ENCODE measurements at regions not wholly inside any gene's neighbourhood (a gene's known extent, or its start where the extent isn't known, plus 50 kb on each side); places are given as distances from the start of the nearest gene placed in this dataset.
"Not testable (repeated sequence)": the region's sequence is repeated elsewhere in the genome, so short reads cannot be mapped to it uniquely, and the experiment has no call there.

DNA sequence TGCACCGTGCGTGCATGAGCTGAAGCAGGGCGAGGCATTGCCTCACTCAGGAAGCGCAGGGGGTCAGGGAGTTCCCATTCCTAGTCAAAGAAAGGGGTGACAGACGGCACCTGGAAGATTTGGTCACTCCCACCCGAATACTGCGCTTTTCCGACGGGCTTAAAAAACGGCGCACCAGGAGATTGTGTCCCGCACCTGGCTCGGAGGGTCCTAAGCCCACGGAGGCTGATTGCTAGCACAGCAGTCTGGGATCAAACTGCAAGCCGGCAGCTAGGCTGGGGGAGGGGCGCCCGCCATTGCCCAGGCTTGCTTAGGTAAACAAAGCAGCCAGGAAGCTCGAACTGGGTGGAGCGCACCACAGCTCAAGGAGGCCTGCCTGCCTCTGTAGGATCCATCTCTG is 85.6 kb upstream of the TSLP start:
- H4K20me1 ChIP-seq (replicated peaks in 1 of 2; ENCODE audit: control insufficient read depth in 1 of 2, insufficient read depth in 2 of 2, low read length in 2 of 2); POLR2A ChIA-PET (ENCODE audit: partially characterized antibody); H2BK15ac ChIP-seq (ENCODE audit: low read length); H2BK120ac ChIP-seq (replicated peaks; ENCODE audit: low read depth, low read length); FAIRE-seq; H3K27me3 ChIP-seq (replicated peaks in 1 of 4; ENCODE audit: control insufficient read depth in 3 of 4, extremely low read depth in 1 of 4, insufficient read depth in 3 of 4, low read length in 3 of 4); H3K79me2 ChIP-seq (ENCODE audit: control insufficient read depth in 1 of 2, insufficient read depth in 2 of 2, low read length in 2 of 2); H3K14ac ChIP-seq (ENCODE audit: insufficient read length); H4K91ac ChIP-seq (replicated peaks; ENCODE audit: insufficient read length, low read length); H2AK5ac ChIP-seq (ENCODE audit: low read depth, low read length); H3K4me1 ChIP-seq (replicated peaks in 1 of 4; ENCODE audit: control insufficient read depth in 3 of 4, insufficient read depth in 4 of 4, low read length in 3 of 4); H3K18ac ChIP-seq (ENCODE audit: extremely low read depth, low read length); H3K4ac ChIP-seq (replicated peaks; ENCODE audit: insufficient read length, low read depth, low read length); H3K23me2 ChIP-seq (ENCODE audit: low read depth, low read length); H3K56ac ChIP-seq (replicated peaks; ENCODE audit: insufficient read length, low read depth, low read length); H3K36me3 ChIP-seq (ENCODE audit: control insufficient read depth in 2 of 4, insufficient read depth in 4 of 4, low read length in 3 of 4); H3K23ac ChIP-seq (ENCODE audit: insufficient read length); H3K9ac ChIP-seq (replicated peaks in 1 of 4; ENCODE audit: extremely low read depth in 1 of 4, low read depth in 3 of 4, low read length in 3 of 4); H3K27ac ChIP-seq (ENCODE audit: low read depth, low read length); H3K9me3 ChIP-seq (ENCODE audit: insufficient read depth in 2 of 2, low read depth in 1 of 2, low read length in 1 of 2); H3K4me3 ChIP-seq (ENCODE audit: extremely low read depth in 1 of 4, insufficient read depth in 2 of 4, low read depth in 3 of 4, low read length in 4 of 4); H2BK12ac ChIP-seq (ENCODE audit: low read depth, low read length); H3K79me1 ChIP-seq (ENCODE audit: low read depth, low read length): not testable (repeated sequence)
- peak overlapping the region; percentile 90 for H2AFZ ChIP-seq (ENCODE audit: low read length)
- H2BK20ac ChIP-seq (ENCODE audit: low read length), result peak overlapping the region; percentile 15; the same call in 1 of the 2 replicates
- H3K4me2 ChIP-seq (ENCODE audit: insufficient read depth in 1 of 2, low read depth in 2 of 2, low read length in 2 of 2), result peak overlapping the region in 1 of 2 experiments; percentile 32; a peak in 1 of 4 replicates
- DNase-seq (ENCODE audit: low read depth in 1 of 2, low spot score in 2 of 2), result peak in 1 of 2 experiments; percentile 56
- peak overlapping the region; percentile 47; the same call in 1 of the 2 replicates for H2BK5ac ChIP-seq (ENCODE audit: low read depth, low read length)
- 81% methylated on average over 16 of the region's 19 CpGs; no CpG with 5 or more reads in 1 of the 2 experiments for WGBS, 2 experiments (ENCODE audit: extremely low coverage in 1 of 2, insufficient coverage in 1 of 2, insufficient read length in 1 of 2, insufficient replicate concordance in 2 of 2, low coverage in 1 of 2, low lambda C conversion rate in 2 of 2, missing lambda C conversion rate in 1 of 2)
- peak overlapping the region; percentile 89; the same call in 1 of the 2 replicates for H4K8ac ChIP-seq (ENCODE audit: extremely low read depth, insufficient read depth, low read length)
- CTCF ChIA-PET (ENCODE audit: partially characterized antibody), result interaction anchor here (1.1 to 1.8 kb wide), 2 partner anchors 10 to 123 kb away, joined by 3 to 5 read pairs; no protein-coding TSS in a partner anchor
- peak; percentile 57; the same call in 1 of the 2 replicates for TF ChIP-seq RBBP5 (IDR thresholded peaks at IDR 0.05; ENCODE audit: borderline replicate concordance, low read depth, low read length)
- H4K5ac ChIP-seq (ENCODE audit: insufficient read length, low read depth, low read length), result peak overlapping the region; percentile 33

- POLR2A ChIA-PET (ENCODE audit: partially characterized antibody); H3K4me3 ChIP-seq (ENCODE audit: extremely low read depth in 1 of 4, insufficient read depth in 2 of 4, low read depth in 3 of 4, low read length in 4 of 4): not testable (repeated sequence)
Measured at GRCh38 chr5:110987573-110987972, 83.9 kb upstream of the TSLP start.

More at GRCh38 chr5:110987573-110987972, 83.9 kb upstream of the TSLP start:
- H2BK20ac ChIP-seq (ENCODE audit: low read length); H2AFZ ChIP-seq (ENCODE audit: low read length); H3K27me3 ChIP-seq (replicated peaks in 1 of 4; ENCODE audit: control insufficient read depth in 3 of 4, extremely low read depth in 1 of 4, insufficient read depth in 3 of 4, low read length in 3 of 4); H3K23ac ChIP-seq (ENCODE audit: insufficient read length); H3K4ac ChIP-seq (replicated peaks; ENCODE audit: insufficient read length, low read depth, low read length); DNase-seq (ENCODE audit: low read depth in 1 of 2, low spot score in 2 of 2); H4K8ac ChIP-seq (ENCODE audit: extremely low read depth, insufficient read depth, low read length); H3K14ac ChIP-seq (ENCODE audit: insufficient read length); H3K56ac ChIP-seq (replicated peaks; ENCODE audit: insufficient read length, low read depth, low read length); H2AK5ac ChIP-seq (ENCODE audit: low read depth, low read length); FAIRE-seq; H3K18ac ChIP-seq (ENCODE audit: extremely low read depth, low read length); H3K9me3 ChIP-seq (ENCODE audit: insufficient read depth in 2 of 2, low read depth in 1 of 2, low read length in 1 of 2); H2BK5ac ChIP-seq (ENCODE audit: low read depth, low read length); H3K79me1 ChIP-seq (ENCODE audit: low read depth, low read length); H4K20me1 ChIP-seq (replicated peaks in 1 of 2; ENCODE audit: control insufficient read depth in 1 of 2, insufficient read depth in 2 of 2, low read length in 2 of 2); H4K91ac ChIP-seq (replicated peaks; ENCODE audit: insufficient read length, low read length); H3K23me2 ChIP-seq (ENCODE audit: low read depth, low read length); H3K36me3 ChIP-seq (ENCODE audit: control insufficient read depth in 2 of 4, insufficient read depth in 4 of 4, low read length in 3 of 4); H3K9ac ChIP-seq (replicated peaks in 1 of 4; ENCODE audit: extremely low read depth in 1 of 4, low read depth in 3 of 4, low read length in 3 of 4); H2BK120ac ChIP-seq (replicated peaks; ENCODE audit: low read depth, low read length); H3K4me2 ChIP-seq (ENCODE audit: insufficient read depth in 1 of 2, low read depth in 2 of 2, low read length in 2 of 2); H3K79me2 ChIP-seq (ENCODE audit: control insufficient read depth in 1 of 2, insufficient read depth in 2 of 2, low read length in 2 of 2); H3K27ac ChIP-seq (ENCODE audit: low read depth, low read length); H2BK15ac ChIP-seq (ENCODE audit: low read length); CTCF ChIA-PET (ENCODE audit: partially characterized antibody); H4K5ac ChIP-seq (ENCODE audit: insufficient read length, low read depth, low read length); H3K4me1 ChIP-seq (replicated peaks in 1 of 4; ENCODE audit: control insufficient read depth in 3 of 4, insufficient read depth in 4 of 4, low read length in 3 of 4); H2BK12ac ChIP-seq (ENCODE audit: low read depth, low read length): not testable (repeated sequence)
- 90% methylated on average over 3 of the region's 3 CpGs; no CpG with 5 or more reads in 1 of the 2 experiments for WGBS, 2 experiments (ENCODE audit: extremely low coverage in 1 of 2, insufficient coverage in 1 of 2, insufficient read length in 1 of 2, insufficient replicate concordance in 2 of 2, low coverage in 1 of 2, low lambda C conversion rate in 2 of 2, missing lambda C conversion rate in 1 of 2)
